Mucosa of gallbladder (tissue), 1 donor: ENCODE measurements at regions not wholly inside any gene's neighbourhood (a gene's known extent, or its start where the extent isn't known, plus 50 kb on each side); places are given as distances from the start of the nearest gene placed in this dataset.

Experiments used
- DNase-seq: peaks from one replicate; pipeline ENCODE4 v3.0.0-alpha.2; 2020; ENCODE audit warnings: low spot score
- donor health status: DM: no; HTN: no; CAD: no.

- no peak for DNase-seq
Observed at GRCh38 chr7:27459731-27460053, 203.0 kb downstream of the HIBADH start.

GRCh38 chr7:27462575-27463270 lies 200.0 kb downstream of the HIBADH start:
- no peak for DNase-seq

- DNase-seq: no peak
Observed at GRCh38 chr7:27464970-27465369, 197.7 kb downstream of the HIBADH start.

GRCh38 chr7:27466703-27467102 lies 196.0 kb downstream of the HIBADH start:
- no peak for DNase-seq

GRCh38 chr7:27472043-27472442 lies 190.6 kb downstream of the HIBADH start:
- DNase-seq: no peak
